ENCODE measurements at regions not wholly inside any gene's neighbourhood (a gene's known extent, or its start where the extent isn't known, plus 50 kb on each side); places are given as distances from the start of the nearest gene placed in this dataset.

- DNase-seq (ENCODE audit: low read depth), result no peak
Observed at GRCh38 chr2:3062476-3063260, 314.9 kb downstream of the EIPR1 start.

GRCh38 chr2:3060049-3060448 lies 317.6 kb downstream of the EIPR1 start:
- DNase-seq (ENCODE audit: low read depth), result no peak

GRCh38 chr2:3059141-3059925 lies 318.3 kb downstream of the EIPR1 start:
- no peak for DNase-seq (ENCODE audit: low read depth)

GRCh38 chr2:3054066-3054465 lies 323.6 kb downstream of the EIPR1 start:
- DNase-seq (ENCODE audit: low read depth), result no peak

GRCh38 chr2:3051266-3051665 lies 326.4 kb downstream of the EIPR1 start:
- DNase-seq (ENCODE audit: low read depth), result no peak

GRCh38 chr2:3046170-3046865 lies 331.3 kb downstream of the EIPR1 start:
- no peak for DNase-seq (ENCODE audit: low read depth)

GRCh38 chr2:3045318-3045921 lies 332.2 kb downstream of the EIPR1 start:
- no peak for DNase-seq (ENCODE audit: low read depth)

- no peak for DNase-seq (ENCODE audit: low read depth)
Observed at GRCh38 chr2:3044587-3045317, 332.9 kb downstream of the EIPR1 start.

GRCh38 chr2:3043726-3044125 lies 333.9 kb downstream of the EIPR1 start:
- no peak for DNase-seq (ENCODE audit: low read depth)

GRCh38 chr2:3042601-3043585 lies 334.7 kb downstream of the EIPR1 start:
- no peak for DNase-seq (ENCODE audit: low read depth)

- DNase-seq (ENCODE audit: low read depth), result no peak
Observed at GRCh38 chr2:3041841-3042600, 335.6 kb downstream of the EIPR1 start.

GRCh38 chr2:3041246-3041645 lies 336.4 kb downstream of the EIPR1 start:
- DNase-seq (ENCODE audit: low read depth), result no peak

GRCh38 chr2:3040496-3041140 lies 337.0 kb downstream of the EIPR1 start:
- DNase-seq (ENCODE audit: low read depth), result no peak

GRCh38 chr2:3040066-3040428 lies 337.6 kb downstream of the EIPR1 start:
- no peak for DNase-seq (ENCODE audit: low read depth)

GRCh38 chr2:3039188-3040065 lies 338.2 kb downstream of the EIPR1 start:
- no peak for DNase-seq (ENCODE audit: low read depth)

- DNase-seq (ENCODE audit: low read depth), result no peak
Observed at GRCh38 chr2:3038636-3039035, 339.0 kb downstream of the EIPR1 start.

- DNase-seq (ENCODE audit: low read depth), result no peak
Observed at GRCh38 chr2:3037196-3038194, 340.1 kb downstream of the EIPR1 start.

All from renal cortical epithelial cell (primary cell).